Urothelium cell line (cell line): ENCODE measurements at regions not wholly inside any gene's neighbourhood (a gene's known extent, or its start where the extent isn't known, plus 50 kb on each side); places are given as distances from the start of the nearest gene placed in this dataset.
"Not testable (repeated sequence)": the region's sequence is repeated elsewhere in the genome, so short reads cannot be mapped to it uniquely, and the experiment has no call there.

Source experiments
- DNase-seq: peaks from one replicate; pipeline ENCODE4 v3.0.0; 2011; ENCODE audit warnings: low spot score, mixed read lengths
- FAIRE-seq: peaks from 2 replicates; lab custom pipeline; 2011; peaks lifted over from hg19 to GRCh38; lab: Jason Lieb, UNC

- FAIRE-seq (no peak), DNase-seq (peak; percentile 5)
Observed at GRCh38 chr5:91928754-91929521, 545.8 kb upstream of the ARRDC3 start.

GRCh38 chr5:91927439-91927838 lies 544.3 kb upstream of the ARRDC3 start:
- no peak for FAIRE-seq
- DNase-seq = no peak

GRCh38 chr5:91925249-91925648 lies 542.1 kb upstream of the ARRDC3 start:
- DNase-seq (no peak), FAIRE-seq (no peak)

GRCh38 chr5:91917037-91917814 lies 534.1 kb upstream of the ARRDC3 start:
- not testable (repeated sequence) for FAIRE-seq, DNase-seq

- FAIRE-seq (no peak), DNase-seq (no peak)
Observed at GRCh38 chr5:91910655-91911054, 527.5 kb upstream of the ARRDC3 start.

GRCh38 chr5:91910247-91910646 lies 527.1 kb upstream of the ARRDC3 start:
- FAIRE-seq (no peak), DNase-seq (no peak)

- FAIRE-seq = no peak
- DNase-seq = no peak
Observed at GRCh38 chr5:91906494-91906893, 523.4 kb upstream of the ARRDC3 start.

GRCh38 chr5:91906027-91906426 lies 522.9 kb upstream of the ARRDC3 start:
- FAIRE-seq (no peak), DNase-seq (no peak)

- FAIRE-seq (no peak), DNase-seq (no peak)
Observed at GRCh38 chr5:91898898-91899297, 515.8 kb upstream of the ARRDC3 start.

- DNase-seq = no peak
- no peak for FAIRE-seq
Observed at GRCh38 chr5:91898019-91898418, 514.9 kb upstream of the ARRDC3 start.

- FAIRE-seq (no peak), DNase-seq (no peak)
Observed at GRCh38 chr5:91888810-91889209, 505.7 kb upstream of the ARRDC3 start.

GRCh38 chr5:91885291-91886265 lies 502.5 kb upstream of the ARRDC3 start:
- DNase-seq (no peak), FAIRE-seq (no peak)

GRCh38 chr5:91884036-91884435 lies 500.9 kb upstream of the ARRDC3 start:
- no peak for FAIRE-seq
- no peak for DNase-seq

GRCh38 chr5:91875196-91875779 lies 492.2 kb upstream of the ARRDC3 start:
- no peak for FAIRE-seq
- DNase-seq = no peak

GRCh38 chr5:91867799-91868198 lies 484.7 kb upstream of the ARRDC3 start:
- DNase-seq (no peak), FAIRE-seq (no peak)

- FAIRE-seq (no peak), DNase-seq (no peak)
Observed at GRCh38 chr5:91865915-91866314, 482.8 kb upstream of the ARRDC3 start.

- DNase-seq (no peak), FAIRE-seq (no peak)
Observed at GRCh38 chr5:91864962-91865361, 481.8 kb upstream of the ARRDC3 start.

- FAIRE-seq = no peak
Observed at GRCh38 chr5:91851670-91852069, 468.6 kb upstream of the ARRDC3 start.

GRCh38 chr5:91850031-91850430 lies 466.9 kb upstream of the ARRDC3 start:
- no peak for FAIRE-seq

More at GRCh38 chr5:91851670-91852069, 468.6 kb upstream of the ARRDC3 start:
- no peak for DNase-seq

GRCh38 chr5:91849069-91849468 lies 466.0 kb upstream of the ARRDC3 start:
- FAIRE-seq (no peak), DNase-seq (no peak)

More at GRCh38 chr5:91850031-91850430, 466.9 kb upstream of the ARRDC3 start:
- no peak for DNase-seq

GRCh38 chr5:91848453-91848852 lies 465.3 kb upstream of the ARRDC3 start:
- DNase-seq (peak; percentile 72), FAIRE-seq (peak; percentile 30)
